Keratinocyte (primary cell): ENCODE measurements at regions not wholly inside any gene's neighbourhood (a gene's known extent, or its start where the extent isn't known, plus 50 kb on each side); places are given as distances from the start of the nearest gene placed in this dataset.

Source experiments
- CTCF ChIP-seq, 3 experiments: IDR thresholded peaks in 1 of 3; conservative IDR thresholded peaks in 1 of 3; optimal IDR thresholded peaks in 1 of 3; 2 replicates in 2 of 3; 3 replicates in 1 of 3; pipeline versions ENCODE3 to v1.5.1; 2011; ENCODE audit warnings: low read length in 3 of 3, mild to moderate bottlenecking in 3 of 3, moderate library complexity in 2 of 3, control low read depth in 1 of 3, inconsistent platforms in 1 of 3; ENCODE audit not compliant: insufficient read depth in 2 of 3; ENCODE audit errors: extremely low read depth in 1 of 3
- EZH2 ChIP-seq: IDR thresholded peaks from one replicate; pipeline ENCODE4 v1.6.1; 2012; ENCODE audit warnings: inconsistent platforms, mild to moderate bottlenecking, low read length, moderate library complexity

- TF ChIP-seq CTCF (optimal IDR thresholded peaks at IDR 0.05 in 1 of 3, IDR thresholded peaks at IDR 0.05 in 1 of 3, conservative IDR thresholded peaks at IDR 0.05 in 1 of 3; ENCODE audit: extremely low read depth in 1 of 3, insufficient read depth in 2 of 3, low read length in 3 of 3) = no peak
- no peak for TF ChIP-seq EZH2
Observed at GRCh38 chr5:2688586-2688985, 62.9 kb downstream of the IRX2 start.
